ENCODE measurements at regions not wholly inside any gene's neighbourhood (a gene's known extent, or its start where the extent isn't known, plus 50 kb on each side); places are given as distances from the start of the nearest gene placed in this dataset.
"Not testable (repeated sequence)": the region's sequence is repeated elsewhere in the genome, so short reads cannot be mapped to it uniquely, and the experiment has no call there.

DNA sequence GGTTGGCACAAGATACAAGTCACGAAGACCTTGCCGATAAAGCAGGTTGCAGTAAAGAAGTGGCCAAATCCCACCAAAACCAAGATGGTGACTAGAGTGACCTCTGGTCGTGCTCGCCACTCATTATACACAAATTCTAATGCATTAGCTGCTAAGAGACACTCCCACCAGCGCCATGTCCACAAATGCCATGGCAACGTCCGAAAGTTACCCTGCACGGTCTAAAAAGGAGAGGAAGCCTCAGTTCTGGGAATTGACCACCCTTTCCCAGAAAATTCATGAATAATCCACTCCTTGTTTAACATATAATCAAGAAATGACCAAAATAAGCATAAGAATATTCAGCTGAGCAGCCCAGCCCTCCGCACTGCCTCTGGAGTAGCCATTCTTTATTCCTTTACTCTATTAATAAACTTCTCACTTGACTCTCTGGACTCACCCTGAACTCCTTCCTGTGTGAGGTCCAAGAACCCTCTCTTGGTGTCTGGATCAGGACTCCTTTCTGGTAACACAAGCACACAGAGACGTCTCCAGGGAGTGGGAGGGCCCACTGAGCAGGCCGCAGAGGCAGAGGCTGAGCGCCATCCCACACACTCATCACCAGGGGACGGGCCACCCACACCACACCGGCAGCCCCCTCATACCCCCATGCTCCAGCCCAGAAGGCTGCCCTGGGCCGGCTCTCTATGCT is 5431.8 kb upstream of the TPTE start:
- CTCF ChIA-PET; H3K27ac ChIP-seq (ENCODE audit: extremely low read depth, low read depth, low read length); H3K9me3 ChIP-seq (ENCODE audit: control insufficient read depth, insufficient read depth, low read depth, low read length); POLR2A ChIA-PET; H3K36me3 ChIP-seq (ENCODE audit: control insufficient read depth in 2 of 2, insufficient read depth in 1 of 2, low read length in 2 of 2); H3K4me1 ChIP-seq (ENCODE audit: control insufficient read depth, insufficient read depth, low read length); H3K4me3 ChIP-seq (ENCODE audit: low read depth, low read length): not testable (repeated sequence)

DNA sequence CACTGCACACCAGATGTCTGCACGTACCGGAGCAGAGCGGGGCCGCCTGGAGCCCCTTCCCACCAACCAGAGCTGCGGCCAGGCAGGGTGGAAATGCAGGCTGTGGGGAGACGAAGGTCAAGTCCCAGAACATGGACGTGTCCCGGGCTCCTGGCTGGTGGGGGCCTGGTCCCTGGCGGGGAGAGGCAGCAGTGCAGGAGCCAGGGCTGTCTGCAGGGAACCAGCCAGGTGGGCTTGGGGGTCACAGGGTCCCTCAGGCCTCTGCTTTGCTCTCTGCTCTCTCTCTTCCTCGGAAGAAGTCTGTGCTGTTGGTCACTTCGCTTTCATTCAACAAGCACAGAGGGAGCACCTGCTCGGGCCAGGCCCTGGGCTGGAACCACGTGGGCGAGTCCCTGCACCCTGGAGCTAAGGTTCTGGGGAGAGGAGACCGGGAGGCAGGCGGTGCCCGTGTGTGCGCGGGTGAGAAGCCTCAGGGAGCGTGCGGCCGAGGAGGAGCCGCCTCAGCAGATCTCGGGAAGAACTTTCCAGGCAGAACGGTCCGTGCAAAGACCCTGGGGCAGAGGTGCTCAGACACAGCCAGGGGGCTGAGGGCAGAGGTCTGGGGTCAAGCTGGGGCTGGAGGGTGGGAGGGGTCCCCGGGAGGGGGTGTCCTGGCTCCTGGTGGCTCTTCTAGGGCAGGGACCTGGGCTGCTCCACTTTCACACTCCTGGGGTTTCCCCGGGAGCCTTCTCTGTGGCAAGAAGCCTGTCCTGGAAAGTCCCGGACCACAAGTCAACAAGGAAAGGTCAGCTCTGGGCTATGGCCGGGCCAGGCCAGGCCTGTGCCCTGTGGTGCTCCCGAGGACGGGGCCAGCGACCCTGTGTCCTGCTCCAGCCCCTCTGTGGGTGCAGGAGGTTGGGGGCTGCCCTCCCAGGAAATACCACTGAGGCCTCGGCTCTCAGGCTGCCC is 5431.0 kb upstream of the TPTE start:
- H3K4me3 ChIP-seq (ENCODE audit: low read depth, low read length); H3K27ac ChIP-seq (ENCODE audit: extremely low read depth, low read depth, low read length); H3K9me3 ChIP-seq (ENCODE audit: control insufficient read depth, insufficient read depth, low read depth, low read length); POLR2A ChIA-PET; H3K4me1 ChIP-seq (ENCODE audit: control insufficient read depth, insufficient read depth, low read length); H3K36me3 ChIP-seq (ENCODE audit: control insufficient read depth in 2 of 2, insufficient read depth in 1 of 2, low read length in 2 of 2); CTCF ChIA-PET: not testable (repeated sequence)

DNA sequence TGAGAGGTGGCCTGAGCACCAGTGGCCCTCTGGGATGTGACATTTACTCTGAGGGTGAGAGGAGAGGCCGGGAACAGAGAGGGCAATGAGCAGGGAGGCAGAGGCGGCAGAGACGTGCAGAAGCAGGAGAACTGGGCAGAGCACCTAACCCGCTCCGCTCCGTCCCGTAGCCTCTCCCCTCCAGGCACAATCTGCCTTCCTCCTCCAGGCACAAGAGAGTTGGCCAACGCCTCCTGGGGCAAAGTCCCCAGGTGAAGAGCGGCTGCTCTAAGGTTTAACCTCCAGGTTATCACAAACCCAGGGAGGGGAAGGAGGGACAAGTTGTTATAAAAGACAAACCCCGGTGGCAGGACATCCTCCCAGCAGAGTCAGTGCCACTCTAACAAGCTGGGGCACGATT is 5430.1 kb upstream of the TPTE start:
- H3K36me3 ChIP-seq (ENCODE audit: control insufficient read depth in 2 of 2, insufficient read depth in 1 of 2, low read length in 2 of 2); H3K9me3 ChIP-seq (ENCODE audit: control insufficient read depth, insufficient read depth, low read depth, low read length); POLR2A ChIA-PET; H3K4me3 ChIP-seq (ENCODE audit: low read depth, low read length); CTCF ChIA-PET; H3K4me1 ChIP-seq (ENCODE audit: control insufficient read depth, insufficient read depth, low read length); H3K27ac ChIP-seq (ENCODE audit: extremely low read depth, low read depth, low read length): not testable (repeated sequence)

DNA sequence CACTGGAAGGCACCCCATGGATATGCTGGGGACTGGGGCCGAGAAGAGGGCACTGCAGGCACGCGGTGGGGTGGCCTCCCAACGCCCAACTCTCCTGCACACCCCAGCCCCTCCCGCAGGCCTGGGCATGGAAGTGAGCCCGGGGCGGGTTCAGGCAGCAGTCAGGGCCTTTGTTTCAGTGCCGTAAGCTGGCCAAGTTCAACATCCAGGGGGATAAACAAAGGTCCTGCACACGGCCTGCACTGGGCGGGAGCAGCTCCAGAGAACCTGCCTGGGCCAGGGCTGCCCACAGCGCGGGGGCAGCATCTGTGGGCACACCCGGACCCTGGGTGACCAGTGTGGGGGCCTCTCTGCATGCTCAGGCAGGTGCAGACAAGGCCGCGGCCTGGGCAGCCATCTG is 5425.8 kb upstream of the TPTE start:
- POLR2A ChIA-PET; H3K9me3 ChIP-seq (ENCODE audit: control insufficient read depth, insufficient read depth, low read depth, low read length); CTCF ChIA-PET; H3K36me3 ChIP-seq (ENCODE audit: control insufficient read depth in 2 of 2, insufficient read depth in 1 of 2, low read length in 2 of 2); H3K27ac ChIP-seq (ENCODE audit: extremely low read depth, low read depth, low read length); H3K4me1 ChIP-seq (ENCODE audit: control insufficient read depth, insufficient read depth, low read length); H3K4me3 ChIP-seq (ENCODE audit: low read depth, low read length): not testable (repeated sequence)

DNA sequence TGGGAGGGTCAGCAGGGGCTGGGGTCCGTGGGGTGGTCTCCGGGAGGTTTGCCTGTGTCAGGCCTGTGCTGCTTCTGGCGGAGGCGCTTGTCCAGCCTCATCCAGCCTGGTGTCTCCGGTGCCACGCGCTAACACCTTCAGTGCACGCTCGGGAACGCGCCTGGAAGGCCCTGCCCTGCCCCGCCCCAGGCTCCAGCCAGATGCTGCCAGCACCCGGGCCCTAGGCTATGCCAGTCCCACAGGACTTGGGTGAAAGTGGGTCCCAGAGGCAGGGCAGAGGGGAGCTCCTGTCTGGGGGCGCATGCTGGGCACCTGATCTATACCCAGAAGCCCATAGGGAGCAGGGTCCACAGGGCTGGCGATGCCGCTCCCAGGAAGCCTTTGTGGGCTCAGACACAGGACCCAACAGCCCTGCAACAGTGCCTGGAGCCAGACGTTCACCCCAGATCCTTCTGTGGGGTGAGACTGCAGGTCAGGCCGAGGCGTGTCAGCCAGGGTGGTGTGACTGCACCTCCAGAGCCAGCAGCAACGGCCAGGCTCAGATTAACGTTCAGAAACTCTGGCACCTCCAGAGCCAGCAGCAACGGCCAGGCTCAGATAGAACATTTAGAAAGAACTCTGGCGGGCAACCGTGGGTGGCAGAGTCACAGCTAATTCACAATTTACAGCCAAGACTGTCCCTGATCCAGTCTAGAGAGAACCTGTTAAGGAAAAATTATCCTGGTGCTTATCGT is 5423.2 kb upstream of the TPTE start:
- H3K36me3 ChIP-seq (ENCODE audit: control insufficient read depth in 2 of 2, insufficient read depth in 1 of 2, low read length in 2 of 2); H3K9me3 ChIP-seq (ENCODE audit: control insufficient read depth, insufficient read depth, low read depth, low read length); H3K4me1 ChIP-seq (ENCODE audit: control insufficient read depth, insufficient read depth, low read length); POLR2A ChIA-PET; H3K4me3 ChIP-seq (ENCODE audit: low read depth, low read length); H3K27ac ChIP-seq (ENCODE audit: extremely low read depth, low read depth, low read length); CTCF ChIA-PET: not testable (repeated sequence)

DNA sequence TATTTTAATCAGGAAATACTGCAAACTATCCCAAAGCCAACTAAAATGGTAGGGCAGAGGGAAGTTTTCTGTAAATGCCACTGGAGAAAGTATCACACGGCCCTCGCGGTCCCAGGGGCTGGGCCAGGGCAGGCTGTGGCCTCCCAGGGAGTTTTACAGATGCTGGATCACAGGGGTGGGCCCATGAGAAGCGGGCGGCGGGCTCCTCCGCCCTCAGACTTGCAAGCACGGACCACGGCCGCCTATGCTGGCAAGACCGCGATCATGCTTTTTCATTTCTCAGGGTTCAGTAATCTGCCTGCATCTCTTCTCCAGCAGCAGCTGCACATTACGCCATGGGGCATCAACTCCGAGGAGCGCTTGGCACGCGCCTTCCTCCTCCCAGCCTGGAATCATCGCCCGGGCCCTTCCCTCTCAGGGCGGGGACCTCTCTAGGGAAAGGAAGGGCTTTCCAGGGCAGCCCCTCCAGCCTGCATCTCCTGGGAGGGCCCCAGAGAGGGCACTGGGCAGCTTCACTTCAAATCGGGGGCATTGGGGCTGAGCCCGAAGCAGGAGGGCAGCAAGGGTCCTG is 5420.7 kb upstream of the TPTE start:
- H3K9me3 ChIP-seq (ENCODE audit: control insufficient read depth, insufficient read depth, low read depth, low read length); H3K27ac ChIP-seq (ENCODE audit: extremely low read depth, low read depth, low read length); H3K4me3 ChIP-seq (ENCODE audit: low read depth, low read length); H3K4me1 ChIP-seq (ENCODE audit: control insufficient read depth, insufficient read depth, low read length); H3K36me3 ChIP-seq (ENCODE audit: control insufficient read depth in 2 of 2, insufficient read depth in 1 of 2, low read length in 2 of 2); POLR2A ChIA-PET; CTCF ChIA-PET: not testable (repeated sequence)

DNA sequence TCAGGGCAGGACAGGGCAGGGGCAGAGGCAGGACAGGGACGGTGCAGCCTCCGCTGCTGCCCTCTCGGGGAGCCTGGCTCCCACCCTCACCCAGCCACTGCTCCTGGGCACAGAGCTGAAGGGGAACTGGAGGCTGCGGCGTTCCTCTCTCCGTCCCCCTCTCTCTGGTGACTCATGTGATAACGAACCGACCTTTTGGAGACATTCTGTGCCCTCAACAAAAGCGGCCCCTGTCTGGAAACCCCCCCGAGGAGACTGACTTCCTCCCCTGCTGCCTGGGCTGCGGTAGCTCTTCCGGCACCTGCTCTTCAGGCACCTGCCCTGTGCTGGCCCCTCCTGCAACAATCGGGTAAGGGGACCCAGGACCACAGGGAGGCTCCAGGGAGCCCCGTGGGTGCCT is 5419.6 kb upstream of the TPTE start:
- H3K4me1 ChIP-seq (ENCODE audit: control insufficient read depth, insufficient read depth, low read length); H3K27ac ChIP-seq (ENCODE audit: extremely low read depth, low read depth, low read length); H3K4me3 ChIP-seq (ENCODE audit: low read depth, low read length); H3K36me3 ChIP-seq (ENCODE audit: control insufficient read depth in 2 of 2, insufficient read depth in 1 of 2, low read length in 2 of 2); CTCF ChIA-PET; POLR2A ChIA-PET; H3K9me3 ChIP-seq (ENCODE audit: control insufficient read depth, insufficient read depth, low read depth, low read length): not testable (repeated sequence)

DNA sequence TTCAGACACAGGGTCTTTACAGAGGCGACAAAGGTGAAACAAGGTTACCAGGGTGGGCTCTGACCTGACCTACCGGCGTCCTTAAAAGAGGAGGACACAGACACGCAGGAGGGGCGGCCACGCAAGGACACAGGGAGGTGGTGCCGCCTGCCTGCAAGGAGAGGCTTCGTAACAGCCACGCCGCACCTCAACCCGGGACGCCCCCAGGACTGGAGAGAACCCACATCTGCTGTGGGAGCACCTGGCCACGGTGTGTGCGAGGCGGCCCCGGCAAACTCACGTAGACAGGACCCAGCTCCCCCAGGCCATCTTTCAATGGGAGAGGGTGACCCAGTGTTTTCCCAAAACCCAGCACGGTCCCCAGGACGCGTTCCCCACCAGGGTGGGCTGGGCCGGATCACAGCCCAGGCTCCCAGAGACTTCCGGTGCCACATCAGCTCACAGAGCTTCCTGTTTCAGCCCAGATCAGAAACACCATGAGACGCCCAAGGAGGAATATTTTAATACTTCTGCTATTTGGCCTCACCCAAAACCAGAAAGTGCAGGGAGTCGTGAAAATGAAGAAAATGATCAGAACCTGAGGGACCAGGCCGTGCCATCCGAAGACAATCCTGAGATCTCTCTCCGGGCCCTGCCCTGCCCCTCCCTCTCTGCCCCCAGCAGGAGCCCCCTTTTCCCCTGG is 5417.4 kb upstream of the TPTE start:
- CTCF ChIA-PET; H3K4me3 ChIP-seq (ENCODE audit: low read depth, low read length); H3K9me3 ChIP-seq (ENCODE audit: control insufficient read depth, insufficient read depth, low read depth, low read length); H3K27ac ChIP-seq (ENCODE audit: extremely low read depth, low read depth, low read length); H3K36me3 ChIP-seq (ENCODE audit: control insufficient read depth in 2 of 2, insufficient read depth in 1 of 2, low read length in 2 of 2); H3K4me1 ChIP-seq (ENCODE audit: control insufficient read depth, insufficient read depth, low read length); POLR2A ChIA-PET: not testable (repeated sequence)

DNA sequence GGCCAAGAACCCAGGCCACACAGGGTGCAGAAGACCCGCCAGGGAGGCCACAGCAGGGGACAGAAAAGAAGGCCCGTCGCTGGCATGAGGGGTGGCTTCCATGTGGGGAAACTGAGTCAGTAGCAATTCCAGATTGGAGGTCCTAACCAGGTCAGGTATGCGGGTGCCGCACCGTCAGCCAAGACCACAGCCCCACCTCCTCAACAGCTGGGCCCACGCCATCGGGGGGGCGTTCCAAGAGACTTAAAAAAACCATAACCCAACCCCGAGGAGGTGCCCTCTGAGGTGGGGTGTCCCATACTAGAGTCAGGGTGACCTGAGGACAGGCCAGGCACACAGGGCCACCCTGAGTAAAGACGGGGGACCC is 5416.8 kb upstream of the TPTE start:
- CTCF ChIA-PET; H3K36me3 ChIP-seq (ENCODE audit: control insufficient read depth in 2 of 2, insufficient read depth in 1 of 2, low read length in 2 of 2); H3K27ac ChIP-seq (ENCODE audit: extremely low read depth, low read depth, low read length); H3K4me1 ChIP-seq (ENCODE audit: control insufficient read depth, insufficient read depth, low read length); H3K9me3 ChIP-seq (ENCODE audit: control insufficient read depth, insufficient read depth, low read depth, low read length); H3K4me3 ChIP-seq (ENCODE audit: low read depth, low read length); POLR2A ChIA-PET: not testable (repeated sequence)

DNA sequence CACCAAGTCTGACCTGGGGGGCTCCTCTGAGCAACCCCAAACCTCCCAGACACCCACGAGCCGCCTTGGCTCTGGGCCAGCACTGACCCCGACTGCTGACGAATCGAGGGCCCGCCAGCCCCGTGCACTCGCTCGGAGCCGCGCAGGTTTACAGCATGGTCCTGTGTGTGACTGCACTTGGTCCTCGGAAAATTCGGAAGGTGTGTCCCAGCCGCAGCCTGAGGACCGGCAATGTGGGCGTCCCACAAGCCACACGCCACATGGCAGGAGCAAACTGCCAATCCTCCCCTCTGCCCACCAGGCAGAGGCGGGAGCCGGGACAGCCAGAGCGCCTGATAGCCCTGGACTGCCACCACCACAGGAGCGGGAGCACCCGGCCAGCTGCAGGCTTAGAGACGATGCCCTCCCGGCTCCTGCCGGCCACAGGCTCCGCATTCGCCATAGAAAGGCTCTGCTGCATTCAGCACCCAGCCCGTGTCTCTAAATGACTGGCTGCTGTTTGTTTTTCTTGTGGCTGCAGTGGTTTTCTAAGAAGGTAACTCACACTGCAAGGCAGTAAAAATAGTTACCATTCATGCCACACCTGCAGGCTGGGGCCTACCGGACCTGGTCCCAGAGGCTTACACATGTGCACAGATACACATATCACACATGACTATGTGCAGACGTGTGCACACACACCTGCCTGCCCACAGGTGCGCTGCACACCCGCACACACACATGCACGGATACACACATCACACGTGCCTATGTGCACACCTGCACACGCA is 5415.3 kb upstream of the TPTE start:
- H3K36me3 ChIP-seq (ENCODE audit: control insufficient read depth in 2 of 2, insufficient read depth in 1 of 2, low read length in 2 of 2); CTCF ChIA-PET; H3K4me3 ChIP-seq (ENCODE audit: low read depth, low read length); H3K27ac ChIP-seq (ENCODE audit: extremely low read depth, low read depth, low read length); H3K4me1 ChIP-seq (ENCODE audit: control insufficient read depth, insufficient read depth, low read length); H3K9me3 ChIP-seq (ENCODE audit: control insufficient read depth, insufficient read depth, low read depth, low read length); POLR2A ChIA-PET: not testable (repeated sequence)

Data from HEK293 (cell line).